OCI-M1 (cell line): ENCODE measurements at regions not wholly inside any gene's neighbourhood (a gene's known extent, or its start where the extent isn't known, plus 50 kb on each side); places are given as distances from the start of the nearest gene placed in this dataset.
"Not testable (repeated sequence)": the region's sequence is repeated elsewhere in the genome, so short reads cannot be mapped to it uniquely, and the experiment has no call there.

Source experiments
- DNase-seq: peaks from one replicate; lab custom pipeline; 2025; lab: John Stamatoyannopoulos, UW

GRCh38 chr5:126155298-126155697, 267.9 kb upstream of the GRAMD2B start:
- DNase-seq, result not testable (repeated sequence)

- peak; percentile 10 for DNase-seq
Observed at GRCh38 chr5:126166368-126166767, 256.8 kb upstream of the GRAMD2B start.

- DNase-seq, result no peak
Observed at GRCh38 chr5:126168785-126169184, 254.4 kb upstream of the GRAMD2B start.

GRCh38 chr5:126171916-126172315, 251.3 kb upstream of the GRAMD2B start:
- no peak for DNase-seq

GRCh38 chr5:126172812-126173211, 250.4 kb upstream of the GRAMD2B start:
- DNase-seq, result no peak

GRCh38 chr5:126178521-126178920, 244.7 kb upstream of the GRAMD2B start:
- no peak for DNase-seq

- DNase-seq, result no peak
Observed at GRCh38 chr5:126182971-126183695, 240.1 kb upstream of the GRAMD2B start.

- no peak for DNase-seq
Observed at GRCh38 chr5:126184474-126184873, 238.7 kb upstream of the GRAMD2B start.

- no peak for DNase-seq
Observed at GRCh38 chr5:126186210-126186609, 237.0 kb upstream of the GRAMD2B start.

GRCh38 chr5:126188804-126189203, 234.4 kb upstream of the GRAMD2B start:
- peak; percentile 0 for DNase-seq

- no peak for DNase-seq
Observed at GRCh38 chr5:126189231-126189630, 234.0 kb upstream of the GRAMD2B start.

GRCh38 chr5:126189862-126190261, 233.3 kb upstream of the GRAMD2B start:
- DNase-seq, result no peak

- no peak for DNase-seq
Observed at GRCh38 chr5:126192226-126192625, 231.0 kb upstream of the GRAMD2B start.

- DNase-seq, result no peak
Observed at GRCh38 chr5:126195410-126196100, 227.7 kb upstream of the GRAMD2B start.

GRCh38 chr5:126198531-126198930, 224.7 kb upstream of the GRAMD2B start:
- no peak for DNase-seq

- no peak for DNase-seq
Observed at GRCh38 chr5:126199467-126199866, 223.7 kb upstream of the GRAMD2B start.

GRCh38 chr5:126208691-126209090, 214.5 kb upstream of the GRAMD2B start:
- DNase-seq, result no peak

- DNase-seq, result no peak
Observed at GRCh38 chr5:126210955-126211354, 212.3 kb upstream of the GRAMD2B start.

GRCh38 chr5:126219616-126220015, 203.6 kb upstream of the GRAMD2B start:
- DNase-seq, result no peak

GRCh38 chr5:126220725-126221124, 202.5 kb upstream of the GRAMD2B start:
- no peak for DNase-seq

GRCh38 chr5:126228934-126229333, 194.3 kb upstream of the GRAMD2B start:
- DNase-seq, result no peak

- DNase-seq, result no peak
Observed at GRCh38 chr5:126233256-126233655, 190.0 kb upstream of the GRAMD2B start.

- DNase-seq, result peak; percentile 60
Observed at GRCh38 chr5:126234563-126235195, 188.5 kb upstream of the GRAMD2B start.
